Loucy (cell line): ENCODE measurements at regions not wholly inside any gene's neighbourhood (a gene's known extent, or its start where the extent isn't known, plus 50 kb on each side); places are given as distances from the start of the nearest gene placed in this dataset.

Experiments used
- H2AFZ ChIP-seq: fragments of 200-600 bp; sonication (generic); 2 replicates; pipeline ENCODE4 v1.6.0; 2016; ENCODE audit warnings: antibody characterized with exemption, mild to moderate bottlenecking, low read length, moderate library complexity
- H3F3A ChIP-seq: fragments of 200-600 bp; 2 replicates; pipeline ENCODE4 v1.6.0; 2016; ENCODE audit warnings: antibody characterized with exemption, low read depth, mild to moderate bottlenecking
- H3K27me3 ChIP-seq: fragments of 200-600 bp; sonication (generic); 2 replicates; pipeline ENCODE4 v1.6.1; 2014; ENCODE audit warnings: low read length, mild to moderate bottlenecking; ENCODE audit not compliant: insufficient read depth, poor library complexity, severe bottlenecking
- H3K36me3 ChIP-seq: fragments of 200-600 bp; sonication (generic); 2 replicates; pipeline ENCODE4 v1.6.1; 2016; ENCODE audit warnings: low read length; ENCODE audit not compliant: insufficient read depth
- H3K4me1 ChIP-seq: fragments of 200-600 bp; sonication (generic); 2 replicates; pipeline ENCODE4 v1.5.1; 2014; ENCODE audit warnings: low read length, mild to moderate bottlenecking; ENCODE audit not compliant: insufficient read depth, poor library complexity, severe bottlenecking
- H3K4me2 ChIP-seq: fragments of 200-600 bp; sonication (generic); 2 replicates; pipeline ENCODE4 v1.6.0; 2014; ENCODE audit warnings: antibody characterized with exemption, low read length, low read depth, mild to moderate bottlenecking; ENCODE audit not compliant: poor library complexity, severe bottlenecking
- H3K4me3 ChIP-seq: fragments of 200-600 bp; sonication (generic); 2 replicates; pipeline ENCODE4 v1.5.1; 2014; ENCODE audit warnings: low read length, mild to moderate bottlenecking, mixed read lengths; ENCODE audit not compliant: poor library complexity, severe bottlenecking
- H3K79me2 ChIP-seq: fragments of 200-600 bp; sonication (generic); 2 replicates; pipeline ENCODE4 v1.6.1; 2014; ENCODE audit warnings: low read length; ENCODE audit not compliant: insufficient read depth
- H3K9ac ChIP-seq: fragments of 200-600 bp; sonication (generic); 2 replicates; pipeline ENCODE4 v1.6.0; 2014; ENCODE audit warnings: mild to moderate bottlenecking, low read depth, low read length, moderate library complexity; ENCODE audit not compliant: poor library complexity, severe bottlenecking
- H3K9me2 ChIP-seq: fragments of 200-600 bp; sonication (generic); replicated peaks from 2 replicates; pipeline ENCODE4 v1.6.1; 2016; ENCODE audit warnings: low read depth, low read length, mixed read lengths
- H3K9me3 ChIP-seq: fragments of 200-600 bp; sonication (generic); 2 replicates; pipeline ENCODE4 v1.6.1; 2014; ENCODE audit warnings: mild to moderate bottlenecking, antibody characterized with exemption, low read length, low read depth; ENCODE audit not compliant: insufficient read depth
- H4K20me1 ChIP-seq: fragments of 200-600 bp; sonication (generic); 2 replicates; pipeline ENCODE4 v1.6.0; 2014; ENCODE audit warnings: antibody characterized with exemption, low read length, mild to moderate bottlenecking; ENCODE audit not compliant: insufficient read depth, poor library complexity, severe bottlenecking
- CTCF ChIP-seq: fragments of 200-600 bp; sonication (generic); conservative IDR thresholded peaks from 2 replicates; pipeline ENCODE4 v1.5.1; 2014; ENCODE audit warnings: mild to moderate bottlenecking, antibody characterized with exemption, low read length
- EZH2phosphoT487 ChIP-seq: fragments of 200-600 bp; IDR thresholded peaks from 2 replicates; pipeline ENCODE4 v1.6.1; 2018; ENCODE audit warnings: antibody characterized with exemption, mild to moderate bottlenecking, moderate library complexity, borderline replicate concordance

GRCh38 chr4:135605076-135605475, 1403.5 kb upstream of the PABPC4L start:
- no peak overlapping the region for H3K4me3 ChIP-seq
- no peaks in the 10 kb centered on the region for H4K20me1 ChIP-seq
- TF ChIP-seq EZH2phosphoT487 (no peak), CTCF (no peak)
- H3K4me1 ChIP-seq = no peaks in the 10 kb centered on the region
- H3K9ac ChIP-seq = no peak overlapping the region
- no peaks in the 10 kb centered on the region for H3K27me3 ChIP-seq
- no peaks in the 10 kb centered on the region for H3K9me2 ChIP-seq
- H2AFZ ChIP-seq = no peak overlapping the region
- H3F3A ChIP-seq = no peaks in the 10 kb centered on the region
- H3K36me3 ChIP-seq = no peaks in the 10 kb centered on the region
- H3K9me3 ChIP-seq = no peaks in the 10 kb centered on the region
- H3K79me2 ChIP-seq = no peaks in the 10 kb centered on the region
- H3K4me2 ChIP-seq = no peak overlapping the region

GRCh38 chr4:135604531-135604930, 1402.9 kb upstream of the PABPC4L start:
- Histone ChIP-seq H2AFZ (no peak overlapping the region), H3K9ac (no peak overlapping the region), H3K79me2 (no peaks in the 10 kb centered on the region)

GRCh38 chr4:135601351-135601750, 1399.8 kb upstream of the PABPC4L start:
- no peak overlapping the region for H3K4me2 ChIP-seq
- H3K79me2 ChIP-seq = no peaks in the 10 kb centered on the region
- no peak for TF ChIP-seq EZH2phosphoT487
- TF ChIP-seq CTCF = no peak
- no peaks in the 10 kb centered on the region for H4K20me1 ChIP-seq
- no peaks in the 10 kb centered on the region for H3K36me3 ChIP-seq
- no peaks in the 10 kb centered on the region for H3K27me3 ChIP-seq
- H3F3A ChIP-seq = no peaks in the 10 kb centered on the region
- no peak overlapping the region for H3K4me3 ChIP-seq
- no peaks in the 10 kb centered on the region for H3K9me3 ChIP-seq
- no peaks in the 10 kb centered on the region for H3K4me1 ChIP-seq
- H3K9ac ChIP-seq = no peak overlapping the region
- H2AFZ ChIP-seq = no peak overlapping the region
- H3K9me2 ChIP-seq = no peaks in the 10 kb centered on the region

More at GRCh38 chr4:135604531-135604930, 1402.9 kb upstream of the PABPC4L start:
- Histone ChIP-seq H3K27me3 (no peaks in the 10 kb centered on the region), H3K9me2 (no peaks in the 10 kb centered on the region), H4K20me1 (no peaks in the 10 kb centered on the region), H3K4me1 (no peaks in the 10 kb centered on the region), H3K4me2 (no peak overlapping the region), H3F3A (no peaks in the 10 kb centered on the region), H3K9me3 (no peaks in the 10 kb centered on the region), H3K36me3 (no peaks in the 10 kb centered on the region), H3K4me3 (no peak overlapping the region)
- no peak for TF ChIP-seq CTCF
- TF ChIP-seq EZH2phosphoT487 = no peak
